ENCODE measurements at regions not wholly inside any gene's neighbourhood (a gene's known extent, or its start where the extent isn't known, plus 50 kb on each side); places are given as distances from the start of the nearest gene placed in this dataset.

DNA sequence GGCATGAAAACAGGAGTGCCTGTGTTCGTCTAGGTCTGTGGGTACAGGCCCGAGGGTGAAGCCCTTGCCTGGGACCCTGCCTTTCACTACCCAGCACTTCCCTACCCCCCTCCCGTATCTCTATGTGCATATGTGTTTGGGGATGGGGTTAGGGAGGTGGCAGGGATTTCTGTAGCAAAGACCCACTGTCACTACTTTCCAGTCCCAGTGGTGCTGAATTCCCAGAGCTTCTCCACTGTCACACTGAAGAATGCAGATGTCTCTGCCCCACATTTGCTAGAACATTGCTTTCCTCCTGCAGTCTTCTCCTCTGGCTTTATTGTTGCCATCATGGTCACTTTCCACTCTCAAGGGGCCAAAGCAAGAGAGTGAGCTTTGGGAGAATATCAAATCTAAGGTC is 203.9 kb downstream of the MYRFL start:
- H3K4me2 ChIP-seq (ENCODE audit: low read length, poor library complexity, severe bottlenecking) = no peak overlapping the region
- no peaks in the 10 kb centered on the region for H3K79me1 ChIP-seq (replicated peaks; ENCODE audit: low read length, poor library complexity, severe bottlenecking)
- no peak overlapping the region for H3K9ac ChIP-seq (ENCODE audit: low read length)
- DNase-seq = no peak
- no peaks in the 10 kb centered on the region for H3K36me3 ChIP-seq (ENCODE audit: control insufficient read depth in 1 of 2, insufficient read depth in 2 of 2, low read depth in 1 of 2, low read length in 2 of 2)
- no peak overlapping the region for H4K91ac ChIP-seq (ENCODE audit: low read length)
- no peak overlapping the region for H3K18ac ChIP-seq (ENCODE audit: low read depth in 1 of 2, low read length in 2 of 2)
- H2BK120ac ChIP-seq (ENCODE audit: low read depth, low read length) = no peak overlapping the region
- no peaks in the 10 kb centered on the region for H3K27me3 ChIP-seq (ENCODE audit: control insufficient read depth in 1 of 2, insufficient read depth in 1 of 2, low read length in 2 of 2)
- no peak overlapping the region for H2AFZ ChIP-seq (ENCODE audit: low read depth, low read length)
- H3K23ac ChIP-seq (ENCODE audit: low read length in 2 of 2) = no peak overlapping the region
- no peak overlapping the region for H3K14ac ChIP-seq (ENCODE audit: low read length in 2 of 2)
- no peak overlapping the region for H2BK5ac ChIP-seq (ENCODE audit: low read depth, low read length, poor library complexity, severe bottlenecking)
- H2BK15ac ChIP-seq (ENCODE audit: low read depth, poor library complexity, severe bottlenecking) = no peak overlapping the region
- H3K9me3 ChIP-seq (ENCODE audit: control insufficient read depth, low read length) = no peaks in the 10 kb centered on the region
- no peak overlapping the region for H3K4me3 ChIP-seq (ENCODE audit: insufficient read depth in 1 of 2, low read depth in 1 of 2, low read length in 2 of 2)
- H3K4ac ChIP-seq (ENCODE audit: low read depth in 1 of 2, low read length in 2 of 2) = no peak overlapping the region
- H3K27ac ChIP-seq (ENCODE audit: low read length, poor library complexity, severe bottlenecking) = no peak overlapping the region
- H2AK5ac ChIP-seq (ENCODE audit: low read length, severe bottlenecking) = no peak overlapping the region
- H2BK12ac ChIP-seq (ENCODE audit: low read length in 2 of 2) = no peak overlapping the region
- H3K4me1 ChIP-seq (ENCODE audit: control insufficient read depth, insufficient read depth, low read depth, low read length) = no peaks in the 10 kb centered on the region
- WGBS = 100% methylated on average over 1 of the region's 3 CpGs
- H4K8ac ChIP-seq (ENCODE audit: low read length) = no peak overlapping the region

DNA sequence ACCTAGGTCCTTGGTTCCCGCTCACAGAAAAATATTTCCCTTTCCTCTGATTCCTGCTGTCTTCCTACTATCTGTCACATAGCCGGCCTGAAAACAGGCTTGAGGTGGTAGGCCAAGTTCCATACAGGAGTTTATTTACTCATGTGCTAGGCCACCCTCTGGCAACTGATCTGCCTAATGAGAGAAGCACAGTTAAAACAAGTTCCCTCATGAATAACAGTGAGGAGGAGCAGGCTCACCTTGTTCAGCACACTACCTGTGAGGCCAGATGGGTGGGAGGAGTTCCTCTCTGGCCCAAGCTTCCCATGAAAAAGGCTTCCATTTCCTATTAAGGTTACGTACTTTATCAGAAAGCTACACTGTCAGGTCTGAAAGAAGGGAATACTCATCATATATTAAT is 206.0 kb downstream of the MYRFL start:
- no peak overlapping the region for H3K23ac ChIP-seq (ENCODE audit: low read length in 2 of 2)
- H3K4ac ChIP-seq (ENCODE audit: low read depth in 1 of 2, low read length in 2 of 2) = no peak overlapping the region
- H3K18ac ChIP-seq (ENCODE audit: low read depth in 1 of 2, low read length in 2 of 2) = no peak overlapping the region
- WGBS = 83% methylated on average over 3 of the region's 3 CpGs
- H3K4me3 ChIP-seq (ENCODE audit: insufficient read depth in 1 of 2, low read depth in 1 of 2, low read length in 2 of 2) = no peak overlapping the region
- no peak overlapping the region for H4K91ac ChIP-seq (ENCODE audit: low read length)
- no peak overlapping the region for H2BK5ac ChIP-seq (ENCODE audit: low read depth, low read length, poor library complexity, severe bottlenecking)
- no peak overlapping the region for H4K8ac ChIP-seq (ENCODE audit: low read length)
- H3K14ac ChIP-seq (ENCODE audit: low read length in 2 of 2) = no peak overlapping the region
- H3K36me3 ChIP-seq (ENCODE audit: control insufficient read depth in 1 of 2, insufficient read depth in 2 of 2, low read depth in 1 of 2, low read length in 2 of 2) = no peaks in the 10 kb centered on the region
- H3K27me3 ChIP-seq (ENCODE audit: control insufficient read depth in 1 of 2, insufficient read depth in 1 of 2, low read length in 2 of 2) = no peaks in the 10 kb centered on the region
- no peak overlapping the region for H2BK120ac ChIP-seq (ENCODE audit: low read depth, low read length)
- H2AFZ ChIP-seq (ENCODE audit: low read depth, low read length) = no peak overlapping the region
- H3K4me2 ChIP-seq (ENCODE audit: low read length, poor library complexity, severe bottlenecking) = no peak overlapping the region
- H3K4me1 ChIP-seq (ENCODE audit: control insufficient read depth, insufficient read depth, low read depth, low read length) = no peaks in the 10 kb centered on the region
- no peak overlapping the region for H2BK12ac ChIP-seq (ENCODE audit: low read length in 2 of 2)
- H3K9me3 ChIP-seq (ENCODE audit: control insufficient read depth, low read length) = no peaks in the 10 kb centered on the region
- no peak overlapping the region for H3K27ac ChIP-seq (ENCODE audit: low read length, poor library complexity, severe bottlenecking)
- H2AK5ac ChIP-seq (ENCODE audit: low read length, severe bottlenecking) = no peak overlapping the region
- no peak overlapping the region for H3K9ac ChIP-seq (ENCODE audit: low read length)
- H3K79me1 ChIP-seq (replicated peaks; ENCODE audit: low read length, poor library complexity, severe bottlenecking) = no peaks in the 10 kb centered on the region
- H2BK15ac ChIP-seq (ENCODE audit: low read depth, poor library complexity, severe bottlenecking) = no peak overlapping the region
- no peak for DNase-seq

DNA sequence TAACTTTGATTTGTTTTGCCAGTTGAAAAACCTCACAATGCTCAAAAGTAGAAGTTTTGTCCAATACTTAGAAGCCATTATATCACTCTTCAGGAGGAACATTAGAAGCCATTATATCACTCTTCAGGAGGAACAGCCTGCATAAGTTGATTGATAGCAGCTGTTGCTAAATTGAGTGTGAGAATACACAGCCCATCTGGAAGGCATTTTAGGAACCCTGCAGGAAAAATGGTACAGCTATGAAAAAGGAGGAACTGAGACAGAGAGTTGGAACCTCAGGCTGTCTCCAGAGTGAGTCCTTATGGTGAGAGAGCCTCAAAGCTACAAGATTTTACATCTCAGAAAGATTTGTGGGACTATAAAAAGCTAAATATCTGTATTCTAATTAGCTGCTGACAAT is 207.0 kb downstream of the MYRFL start:
- Histone ChIP-seq H3K4me3 (ENCODE audit: insufficient read depth in 1 of 2, low read depth in 1 of 2, low read length in 2 of 2) (no peak overlapping the region), H2AFZ (ENCODE audit: low read depth, low read length) (no peak overlapping the region), H3K27ac (ENCODE audit: low read length, poor library complexity, severe bottlenecking) (no peak overlapping the region), H2BK12ac (ENCODE audit: low read length in 2 of 2) (no peak overlapping the region), H3K9me3 (ENCODE audit: control insufficient read depth, low read length) (no peaks in the 10 kb centered on the region), H3K4ac (ENCODE audit: low read depth in 1 of 2, low read length in 2 of 2) (no peak overlapping the region), H2BK5ac (ENCODE audit: low read depth, low read length, poor library complexity, severe bottlenecking) (no peak overlapping the region), H3K18ac (ENCODE audit: low read depth in 1 of 2, low read length in 2 of 2) (no peak overlapping the region), H3K9ac (ENCODE audit: low read length) (no peak overlapping the region), H3K79me1 (replicated peaks; ENCODE audit: low read length, poor library complexity, severe bottlenecking) (no peaks in the 10 kb centered on the region), H3K14ac (ENCODE audit: low read length in 2 of 2) (no peak overlapping the region), H2BK15ac (ENCODE audit: low read depth, poor library complexity, severe bottlenecking) (no peak overlapping the region), H4K91ac (ENCODE audit: low read length) (no peak overlapping the region), H2AK5ac (ENCODE audit: low read length, severe bottlenecking) (no peak overlapping the region), H3K4me2 (ENCODE audit: low read length, poor library complexity, severe bottlenecking) (no peak overlapping the region), H4K8ac (ENCODE audit: low read length) (no peak overlapping the region), H3K36me3 (ENCODE audit: control insufficient read depth in 1 of 2, insufficient read depth in 2 of 2, low read depth in 1 of 2, low read length in 2 of 2) (no peaks in the 10 kb centered on the region), H3K27me3 (ENCODE audit: control insufficient read depth in 1 of 2, insufficient read depth in 1 of 2, low read length in 2 of 2) (no peaks in the 10 kb centered on the region), H3K23ac (ENCODE audit: low read length in 2 of 2) (no peak overlapping the region), H2BK120ac (ENCODE audit: low read depth, low read length) (no peak overlapping the region), H3K4me1 (ENCODE audit: control insufficient read depth, insufficient read depth, low read depth, low read length) (no peaks in the 10 kb centered on the region)
- DNase-seq = no peak

DNA sequence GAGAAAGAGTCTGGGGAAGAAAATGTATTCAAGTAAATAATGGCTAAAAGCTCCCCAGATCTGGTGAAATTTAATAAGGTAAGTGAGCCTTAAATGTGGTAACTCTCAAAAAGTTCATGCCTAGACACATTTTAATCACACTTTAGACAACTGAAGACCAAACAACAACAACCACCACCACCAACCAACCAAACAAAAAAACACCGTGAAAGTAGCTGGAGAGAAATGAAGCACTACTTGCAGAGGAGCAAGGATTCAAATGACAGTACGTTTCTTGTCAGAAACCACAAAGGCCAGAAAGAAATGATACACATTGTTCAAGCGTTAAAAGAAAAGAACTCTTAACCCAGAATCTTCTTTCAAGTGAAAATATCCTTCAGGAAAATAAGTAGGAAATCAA is 208.3 kb downstream of the MYRFL start:
- Histone ChIP-seq H3K9ac (ENCODE audit: low read length) (no peak overlapping the region), H3K4me3 (ENCODE audit: insufficient read depth in 1 of 2, low read depth in 1 of 2, low read length in 2 of 2) (no peak overlapping the region), H2BK120ac (ENCODE audit: low read depth, low read length) (no peak overlapping the region), H4K8ac (ENCODE audit: low read length) (no peak overlapping the region), H2AK5ac (ENCODE audit: low read length, severe bottlenecking) (no peak overlapping the region), H3K23ac (ENCODE audit: low read length in 2 of 2) (no peak overlapping the region), H3K27ac (ENCODE audit: low read length, poor library complexity, severe bottlenecking) (no peak overlapping the region), H2AFZ (ENCODE audit: low read depth, low read length) (no peak overlapping the region), H2BK15ac (ENCODE audit: low read depth, poor library complexity, severe bottlenecking) (no peak overlapping the region), H2BK12ac (ENCODE audit: low read length in 2 of 2) (no peak overlapping the region), H4K91ac (ENCODE audit: low read length) (no peak overlapping the region), H3K4me1 (ENCODE audit: control insufficient read depth, insufficient read depth, low read depth, low read length) (no peaks in the 10 kb centered on the region), H3K4me2 (ENCODE audit: low read length, poor library complexity, severe bottlenecking) (no peak overlapping the region), H2BK5ac (ENCODE audit: low read depth, low read length, poor library complexity, severe bottlenecking) (no peak overlapping the region), H3K18ac (ENCODE audit: low read depth in 1 of 2, low read length in 2 of 2) (no peak overlapping the region), H3K9me3 (ENCODE audit: control insufficient read depth, low read length) (no peaks in the 10 kb centered on the region), H3K36me3 (ENCODE audit: control insufficient read depth in 1 of 2, insufficient read depth in 2 of 2, low read depth in 1 of 2, low read length in 2 of 2) (no peaks in the 10 kb centered on the region), H3K79me1 (replicated peaks; ENCODE audit: low read length, poor library complexity, severe bottlenecking) (no peaks in the 10 kb centered on the region), H3K14ac (ENCODE audit: low read length in 2 of 2) (no peak overlapping the region), H3K4ac (ENCODE audit: low read depth in 1 of 2, low read length in 2 of 2) (no peak overlapping the region), H3K27me3 (ENCODE audit: control insufficient read depth in 1 of 2, insufficient read depth in 1 of 2, low read length in 2 of 2) (no peaks in the 10 kb centered on the region)
- no peak for DNase-seq
- 82% methylated on average over 1 of the region's 3 CpGs for WGBS

Measured in mesenchymal stem cell (in vitro differentiated cells and primary cell).